DND-41 (cell line): ENCODE measurements at regions not wholly inside any gene's neighbourhood (a gene's known extent, or its start where the extent isn't known, plus 50 kb on each side); places are given as distances from the start of the nearest gene placed in this dataset.

Experiments
- ATAC-seq: fragments of 200-7000 bp; cut with Tn5 transposase; 3 replicates; pipeline ENCODE4 v1.9.1; 2021; ENCODE audit warnings: low read depth; ENCODE audit not compliant: insufficient read depth
- DNase-seq: peaks from one replicate; pipeline ENCODE4 v3.0.0-alpha.2; 2020
- H2AFZ ChIP-seq: 2 replicates; pipeline ENCODE4 v1.6.0; 2012; ENCODE audit warnings: low read depth, low read length
- H3K27ac ChIP-seq: 2 replicates; pipeline ENCODE4 v1.5.1; 2012; ENCODE audit warnings: low read length, inconsistent platforms
- H3K27me3 ChIP-seq: fragments of 200-600 bp; sonication (generic); 2 replicates; pipeline ENCODE4 v1.6.0; 2012; ENCODE audit warnings: low read length, mild to moderate bottlenecking, inconsistent platforms; ENCODE audit not compliant: insufficient read depth, poor library complexity
- H3K36me3 ChIP-seq: 2 replicates; pipeline ENCODE4 v1.5.1; 2012; ENCODE audit warnings: low read length, inconsistent platforms; ENCODE audit not compliant: insufficient read depth
- H3K4me1 ChIP-seq: 2 replicates; pipeline ENCODE4 v1.5.1; 2012; ENCODE audit warnings: mild to moderate bottlenecking, low read length; ENCODE audit not compliant: insufficient read depth
- H3K4me2 ChIP-seq: 2 replicates; pipeline ENCODE4 v1.6.0; 2012; ENCODE audit warnings: mild to moderate bottlenecking, moderate library complexity, low read length, inconsistent platforms; ENCODE audit not compliant: insufficient read depth
- H3K4me3 ChIP-seq, 2 experiments: fragments of 200-600 bp in 1 of 2; shearing (Covaris generic) in 1 of 2; 2 replicates each; pipeline ENCODE4 v1.5.1; 2012 to 2016; ENCODE audit warnings: inconsistent platforms in 2 of 2, low read length in 2 of 2, mild to moderate bottlenecking in 2 of 2, low read depth in 1 of 2, moderate library complexity in 1 of 2
- H3K79me2 ChIP-seq: 2 replicates; pipeline ENCODE4 v1.6.0; 2012; ENCODE audit warnings: low read length, inconsistent platforms; ENCODE audit not compliant: insufficient read depth
- H3K9ac ChIP-seq: 2 replicates; pipeline ENCODE4 v1.6.0; 2012; ENCODE audit warnings: low read depth, mild to moderate bottlenecking, inconsistent platforms, low read length, moderate library complexity
- H3K9me3 ChIP-seq: 2 replicates; pipeline ENCODE4 v1.5.1; 2012; ENCODE audit warnings: low read length, moderate library complexity, mild to moderate bottlenecking, inconsistent platforms; ENCODE audit not compliant: insufficient read depth, severe bottlenecking
- H4K20me1 ChIP-seq: 2 replicates; pipeline ENCODE4 v1.6.0; 2012; ENCODE audit warnings: low read length; ENCODE audit not compliant: insufficient read depth
- CTCF ChIP-seq: IDR thresholded peaks from 2 replicates; pipeline ENCODE4 v1.5.1; 2012; ENCODE audit warnings: borderline replicate concordance, low read length, moderate library complexity, mild to moderate bottlenecking; ENCODE audit not compliant: poor library complexity, severe bottlenecking; ENCODE audit errors: extremely low read depth
- EZH2 ChIP-seq: IDR thresholded peaks from 3 replicates; pipeline ENCODE4 v1.6.1; 2012; ENCODE audit warnings: borderline replicate concordance, low read depth, mild to moderate bottlenecking, moderate library complexity, low read length, inconsistent platforms; ENCODE audit not compliant: severe bottlenecking

GRCh38 chr4:56209767-56210166 is 177.5 kb downstream of the AASDH start:
- ATAC-seq (no peak), DNase-seq (no peak)
- Histone ChIP-seq H3K4me3 (no peak overlapping the region), H3K4me1 (no peaks in the 10 kb centered on the region), H4K20me1 (no peaks in the 10 kb centered on the region), H3K9me3 (peaks cover 13% of the 10 kb centered on the region), H3K27me3 (no peaks in the 10 kb centered on the region), H3K79me2 (no peaks in the 10 kb centered on the region), H3K27ac (no peak overlapping the region), H3K4me2 (no peak overlapping the region), H3K9ac (no peak overlapping the region), H3K36me3 (no peaks in the 10 kb centered on the region), H2AFZ (no peak overlapping the region)
- TF ChIP-seq CTCF (no peak), EZH2 (no peak)

- Histone ChIP-seq H3K9me3 (peaks cover 13% of the 10 kb centered on the region), H3K27me3 (no peaks in the 10 kb centered on the region), H3K36me3 (no peaks in the 10 kb centered on the region), H3K9ac (no peak overlapping the region), H3K4me1 (no peaks in the 10 kb centered on the region), H4K20me1 (no peaks in the 10 kb centered on the region), H3K4me3 (no peak overlapping the region), H2AFZ (no peak overlapping the region), H3K4me2 (no peak overlapping the region), H3K27ac (no peak overlapping the region), H3K79me2 (no peaks in the 10 kb centered on the region)
- no peak for TF ChIP-seq CTCF
- no peak for TF ChIP-seq EZH2
- no peak for DNase-seq
- no peak for ATAC-seq
Observed at GRCh38 chr4:56208103-56208502, 179.2 kb downstream of the AASDH start.

- DNase-seq = no peak
Observed at GRCh38 chr4:56206258-56206657, 181.0 kb downstream of the AASDH start.

More at GRCh38 chr4:56206258-56206657, 181.0 kb downstream of the AASDH start:
- no peaks in the 10 kb centered on the region for H3K36me3 ChIP-seq
- no peaks in the 10 kb centered on the region for H3K79me2 ChIP-seq
- H3K4me1 ChIP-seq = no peaks in the 10 kb centered on the region
- no peak overlapping the region for H3K4me2 ChIP-seq
- TF ChIP-seq EZH2 (no peak), CTCF (no peak)
- H3K9me3 ChIP-seq = peaks cover 4% of the 10 kb centered on the region
- no peaks in the 10 kb centered on the region for H4K20me1 ChIP-seq
- no peaks in the 10 kb centered on the region for H3K27me3 ChIP-seq
- no peak overlapping the region for H3K27ac ChIP-seq
- no peak overlapping the region for H3K4me3 ChIP-seq
- H2AFZ ChIP-seq = no peak overlapping the region
- ATAC-seq = no peak
- H3K9ac ChIP-seq = no peak overlapping the region
